ENCODE measurements at regions not wholly inside any gene's neighbourhood (a gene's known extent, or its start where the extent isn't known, plus 50 kb on each side); places are given as distances from the start of the nearest gene placed in this dataset.

- TF ChIP-seq CTCF (IDR thresholded peaks at IDR 0.05; ENCODE audit: low read depth, low read length) = no peak
- no peak overlapping the region for H3K4me3 ChIP-seq (ENCODE audit: low read depth, low read length)
- in situ Hi-C loops (cut with HindIII; ENCODE audit: low sequenced_read_pairs) = no loop called here
- no peak for DNase-seq (ENCODE audit: low read depth, low spot score)
Measured at GRCh38 chr11:69424748-69425147, 56.7 kb upstream of the LINC01488 start.

GRCh38 chr11:69425444-69425843, 56.0 kb upstream of the LINC01488 start:
- DNase-seq (ENCODE audit: low read depth, low spot score) = no peak
- no peak for TF ChIP-seq CTCF (IDR thresholded peaks at IDR 0.05; ENCODE audit: low read depth, low read length)
- in situ Hi-C loops (cut with HindIII; ENCODE audit: low sequenced_read_pairs) = no loop called here
- no peak overlapping the region for H3K4me3 ChIP-seq (ENCODE audit: low read depth, low read length)

- no peak for DNase-seq (ENCODE audit: low read depth, low spot score)
- in situ Hi-C loops (cut with HindIII; ENCODE audit: low sequenced_read_pairs) = no loop called here
- H3K4me3 ChIP-seq (ENCODE audit: low read depth, low read length) = no peak overlapping the region
- no peak for TF ChIP-seq CTCF (IDR thresholded peaks at IDR 0.05; ENCODE audit: low read depth, low read length)
Measured at GRCh38 chr11:69425895-69426544, 55.4 kb upstream of the LINC01488 start.

GRCh38 chr11:69427337-69427736, 54.1 kb upstream of the LINC01488 start:
- H3K4me3 ChIP-seq (ENCODE audit: low read depth, low read length) = no peak overlapping the region
- in situ Hi-C loops (cut with HindIII; ENCODE audit: low sequenced_read_pairs) = no loop called here
- DNase-seq (ENCODE audit: low read depth, low spot score) = no peak
- no peak for TF ChIP-seq CTCF (IDR thresholded peaks at IDR 0.05; ENCODE audit: low read depth, low read length)

- in situ Hi-C loops (cut with HindIII; ENCODE audit: low sequenced_read_pairs) = no loop called here
- TF ChIP-seq CTCF (IDR thresholded peaks at IDR 0.05; ENCODE audit: low read depth, low read length) = no peak
- H3K4me3 ChIP-seq (ENCODE audit: low read depth, low read length) = no peak overlapping the region
- no peak for DNase-seq (ENCODE audit: low read depth, low spot score)
Measured at GRCh38 chr11:69427906-69428880, 53.3 kb upstream of the LINC01488 start.

- DNase-seq (ENCODE audit: low read depth, low spot score) = no peak
- TF ChIP-seq CTCF (IDR thresholded peaks at IDR 0.05; ENCODE audit: low read depth, low read length) = no peak
- in situ Hi-C loops (cut with HindIII; ENCODE audit: low sequenced_read_pairs) = no loop called here
- H3K4me3 ChIP-seq (ENCODE audit: low read depth, low read length) = no peak overlapping the region
Measured at GRCh38 chr11:69429716-69430491, 51.6 kb upstream of the LINC01488 start.

All from astrocyte of the spinal cord (primary cell).